CD14-positive monocyte (primary cell): ENCODE measurements at regions not wholly inside any gene's neighbourhood (a gene's known extent, or its start where the extent isn't known, plus 50 kb on each side); places are given as distances from the start of the nearest gene placed in this dataset.

Experiments
- DNase-seq, 3 donors: peaks; one replicate each; pipeline ENCODE4 v3.0.0-alpha.2; 2011 to 2022
- H2AFZ ChIP-seq: 2 replicates; pipeline ENCODE4 v1.6.0; 2012; ENCODE audit warnings: mild to moderate bottlenecking, low read depth, low read length, inconsistent platforms; ENCODE audit not compliant: insufficient read depth, poor library complexity, severe bottlenecking
- H3K27ac ChIP-seq, 2 donors: 1 replicate in 1 of 2; 2 replicates in 1 of 2; pipeline ENCODE4 v1.5.1; 2012 to 2013; ENCODE audit warnings: low read length in 2 of 2, control low read depth in 1 of 2, inconsistent platforms in 1 of 2, low read depth in 1 of 2, mild to moderate bottlenecking in 1 of 2
- H3K27me3 ChIP-seq, 2 donors: one replicate each; pipeline versions ENCODE4 v1.6.0 to v1.6.1; 2011 to 2013; ENCODE audit warnings: low read length in 2 of 2; ENCODE audit not compliant: control insufficient read depth in 2 of 2, insufficient read depth in 2 of 2
- H3K36me3 ChIP-seq, 2 donors: replicated peaks in 1 of 2; 1 replicate in 1 of 2; 2 replicates in 1 of 2; pipeline versions ENCODE4 v1.5.1 to v1.6.1; 2012 to 2013; ENCODE audit warnings: low read length in 2 of 2, control low read depth in 1 of 2, inconsistent platforms in 1 of 2, mild to moderate bottlenecking in 1 of 2; ENCODE audit not compliant: insufficient read depth in 2 of 2, control insufficient read depth in 1 of 2
- H3K4me1 ChIP-seq, 2 donors: 1 replicate in 1 of 2; 2 replicates in 1 of 2; pipeline versions ENCODE4 v1.5.1 to v1.6.1; 2012 to 2013; ENCODE audit warnings: low read length in 2 of 2, control low read depth in 1 of 2, inconsistent platforms in 1 of 2, mild to moderate bottlenecking in 1 of 2, moderate library complexity in 1 of 2; ENCODE audit not compliant: insufficient read depth in 2 of 2, control insufficient read depth in 1 of 2
- H3K4me2 ChIP-seq: replicated peaks from 2 replicates; pipeline ENCODE3; 2012; ENCODE audit warnings: low read length, moderate library complexity, mild to moderate bottlenecking; ENCODE audit not compliant: poor library complexity, severe bottlenecking; ENCODE audit errors: extremely low read depth
- H3K4me3 ChIP-seq, 3 experiments: fragments of 200-600 bp in 1 of 3; sonication (generic) in 1 of 3; replicated peaks in 1 of 3; 1 replicate in 2 of 3; 2 replicates in 1 of 3; pipeline ENCODE4 v1.5.1; 2011 to 2013; ENCODE audit warnings: low read length in 3 of 3, mild to moderate bottlenecking in 3 of 3, control low read depth in 2 of 3, low read depth in 2 of 3, inconsistent platforms in 1 of 3, moderate library complexity in 1 of 3
- H3K79me2 ChIP-seq: 2 replicates; pipeline ENCODE4 v1.6.0; 2012; ENCODE audit warnings: mild to moderate bottlenecking, control low read depth, inconsistent platforms, low read length, moderate library complexity; ENCODE audit not compliant: insufficient read depth
- H3K9ac ChIP-seq: 2 replicates; pipeline ENCODE4 v1.6.0; 2017; ENCODE audit warnings: low read length, mild to moderate bottlenecking; ENCODE audit not compliant: insufficient read depth, poor library complexity, severe bottlenecking
- H3K9me3 ChIP-seq, 2 donors: replicated peaks in 1 of 2; 1 replicate in 1 of 2; 2 replicates in 1 of 2; pipeline versions ENCODE4 v1.5.1 to v1.6.1; 2012 to 2013; ENCODE audit warnings: low read length in 2 of 2, control low read depth in 1 of 2; ENCODE audit not compliant: control insufficient read depth in 1 of 2, insufficient read depth in 1 of 2
- H4K20me1 ChIP-seq: 2 replicates; pipeline ENCODE4 v1.6.0; 2012; ENCODE audit warnings: mild to moderate bottlenecking, low read length, control low read depth, moderate library complexity; ENCODE audit not compliant: insufficient read depth
- H3K27ac Mint-ChIP-seq, 7 donors: one replicate each; pipeline ENCODE4 v1.8.0; 2020; ENCODE audit warnings: mild to moderate bottlenecking in 7 of 7, mixed read lengths in 7 of 7, moderate library complexity in 6 of 7, inconsistent platforms in 2 of 7
- H3K27me3 Mint-ChIP-seq, 3 donors: one replicate each; pipeline ENCODE4 v1.8.0; 2021 to 2022; ENCODE audit warnings: low read depth in 3 of 3, mild to moderate bottlenecking in 3 of 3, mixed read lengths in 3 of 3, moderate library complexity in 3 of 3, inconsistent platforms in 1 of 3
- H3K36me3 Mint-ChIP-seq, 2 donors: one replicate each; pipeline ENCODE4 v1.8.0; 2020; ENCODE audit warnings: mixed read lengths in 2 of 2, inconsistent platforms in 1 of 2, mild to moderate bottlenecking in 1 of 2
- H3K4me1 Mint-ChIP-seq: one replicate; pipeline ENCODE4 v1.8.0; 2020; ENCODE audit warnings: mild to moderate bottlenecking, mixed read lengths
- H3K4me3 Mint-ChIP-seq, 2 donors: one replicate each; pipeline ENCODE4 v1.8.0; 2020; ENCODE audit warnings: mild to moderate bottlenecking in 2 of 2, mixed read lengths in 2 of 2, moderate library complexity in 1 of 2
- H3K9me3 Mint-ChIP-seq, 7 donors: one replicate each; pipeline ENCODE4 v1.8.0; 2020 to 2022; ENCODE audit warnings: mixed read lengths in 7 of 7, mild to moderate bottlenecking in 6 of 7, moderate library complexity in 6 of 7, inconsistent platforms in 2 of 7
- WGBS: methylation state at CpG from one replicate; pipeline ENCODE4 v1.1.5; 2013; ENCODE audit warnings: missing lambda C conversion rate; ENCODE audit not compliant: insufficient coverage; 5-methylcytosine and 5-hydroxymethylcytosine counted together
- intact Hi-C, 2 donors: fragments of 100-400 bp; cut with micrococcal nuclease; formaldehyde crosslinking; loops; one replicate each; pipeline versions ENCODE4 v1.15.0 to v1.15.1; 2023
- TF ChIP-seq, protein P1 (sequence below): fragments of 200-600 bp; IDR thresholded peaks from one replicate; pipeline ENCODE4 v1.8.0; 2022; ENCODE audit warnings: antibody characterized with exemption, mild to moderate bottlenecking

DNA sequence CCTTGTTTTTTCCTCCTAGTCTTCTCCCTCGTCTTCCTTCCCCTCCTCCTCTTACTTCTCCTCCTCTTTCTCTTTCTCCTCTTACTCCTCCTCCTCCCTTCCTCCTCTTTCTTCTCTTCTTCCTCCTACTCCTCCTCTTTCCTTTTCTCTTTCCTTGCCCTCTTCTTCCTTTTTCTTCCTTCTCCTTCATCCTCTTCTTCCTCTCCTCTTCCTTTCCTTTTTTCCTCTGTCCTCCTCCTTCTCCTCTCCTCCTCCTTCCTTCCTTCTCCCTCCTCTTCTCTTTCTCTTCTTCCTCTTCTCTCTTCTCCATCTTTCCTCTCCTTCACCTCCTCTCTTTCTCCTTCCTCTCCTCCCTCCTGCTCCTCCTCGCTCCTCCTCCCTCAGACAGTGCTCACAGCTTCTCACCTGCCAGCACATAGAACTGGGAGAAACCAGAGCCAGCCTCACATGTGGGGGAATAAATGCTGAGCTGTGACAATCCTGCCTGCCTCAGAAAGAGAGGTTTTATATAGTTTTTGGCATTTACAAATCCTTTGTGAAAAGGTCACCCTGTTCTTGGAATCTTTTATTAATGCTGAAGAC, 84.3 kb upstream of the NLRP1 start:
- no peaks in the 10 kb centered on the region for H3K27me3 ChIP-seq
- H3K79me2 ChIP-seq = no peaks in the 10 kb centered on the region
- no peaks in the 10 kb centered on the region for H3K36me3 ChIP-seq
- Mint-ChIP-seq H3K9me3 (peaks cover 0 to 1% (median 0%) of the 10 kb centered on the region in 7 donors), H3K27ac (peak overlapping the region in 1 of 7 donors; percentile 35), H3K4me3 (peak overlapping the region in 1 of 2 donors; percentile 60), H3K4me1 (peaks cover 11% of the 10 kb centered on the region), H3K36me3 (no peaks in the 10 kb centered on the region), H3K27me3 (peaks cover 4 to 15% (median 8%) of the 10 kb centered on the region in 3 donors)
- H4K20me1 ChIP-seq = no peaks in the 10 kb centered on the region
- WGBS = 58% methylated on average over 1 of the region's 2 CpGs
- H3K9ac ChIP-seq = no peak overlapping the region
- H3K4me1 ChIP-seq = peaks cover 13% of the 10 kb centered on the region in 2 donors
- TF ChIP-seq, protein P1, sequence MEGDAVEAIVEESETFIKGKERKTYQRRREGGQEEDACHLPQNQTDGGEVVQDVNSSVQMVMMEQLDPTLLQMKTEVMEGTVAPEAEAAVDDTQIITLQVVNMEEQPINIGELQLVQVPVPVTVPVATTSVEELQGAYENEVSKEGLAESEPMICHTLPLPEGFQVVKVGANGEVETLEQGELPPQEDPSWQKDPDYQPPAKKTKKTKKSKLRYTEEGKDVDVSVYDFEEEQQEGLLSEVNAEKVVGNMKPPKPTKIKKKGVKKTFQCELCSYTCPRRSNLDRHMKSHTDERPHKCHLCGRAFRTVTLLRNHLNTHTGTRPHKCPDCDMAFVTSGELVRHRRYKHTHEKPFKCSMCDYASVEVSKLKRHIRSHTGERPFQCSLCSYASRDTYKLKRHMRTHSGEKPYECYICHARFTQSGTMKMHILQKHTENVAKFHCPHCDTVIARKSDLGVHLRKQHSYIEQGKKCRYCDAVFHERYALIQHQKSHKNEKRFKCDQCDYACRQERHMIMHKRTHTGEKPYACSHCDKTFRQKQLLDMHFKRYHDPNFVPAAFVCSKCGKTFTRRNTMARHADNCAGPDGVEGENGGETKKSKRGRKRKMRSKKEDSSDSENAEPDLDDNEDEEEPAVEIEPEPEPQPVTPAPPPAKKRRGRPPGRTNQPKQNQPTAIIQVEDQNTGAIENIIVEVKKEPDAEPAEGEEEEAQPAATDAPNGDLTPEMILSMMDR = no peak
- intact Hi-C loops = no loop called here
- no peak overlapping the region for H3K4me2 ChIP-seq
- H3K9me3 ChIP-seq = no peaks in the 10 kb centered on the region
- H3K4me3 ChIP-seq = no peak overlapping the region
- DNase-seq = no peak
- H2AFZ ChIP-seq = no peak overlapping the region
- no peak overlapping the region for H3K27ac ChIP-seq

- Histone ChIP-seq H4K20me1 (no peaks in the 10 kb centered on the region), H3K27me3 (no peaks in the 10 kb centered on the region), H3K27ac (no peak overlapping the region), H3K36me3 (no peaks in the 10 kb centered on the region), H3K9me3 (no peaks in the 10 kb centered on the region), H3K4me2 (no peak overlapping the region), H3K4me3 (no peak overlapping the region), H2AFZ (no peak overlapping the region), H3K9ac (no peak overlapping the region), H3K4me1 (peaks cover 13% of the 10 kb centered on the region in 2 donors), H3K79me2 (no peaks in the 10 kb centered on the region)
- Mint-ChIP-seq H3K9me3 (peaks cover 0 to 3% (median 0%) of the 10 kb centered on the region in 7 donors), H3K4me1 (peaks cover 12% of the 10 kb centered on the region), H3K4me3 (peak overlapping the region in 1 of 2 donors; percentile 39), H3K27ac (no peak overlapping the region), H3K27me3 (peaks cover 4 to 18% (median 11%) of the 10 kb centered on the region in 3 donors), H3K36me3 (no peaks in the 10 kb centered on the region)
- TF ChIP-seq, protein P1 = no peak
- intact Hi-C loops = no loop called here
- WGBS = 100% methylated on average over 2 of the region's 5 CpGs
- no peak for DNase-seq
These were observed 84.9 kb upstream of the NLRP1 start for GRCh38 chr17:5669191-5669590.
